Neural cell (in vitro differentiated cells): ENCODE measurements at regions not wholly inside any gene's neighbourhood (a gene's known extent, or its start where the extent isn't known, plus 50 kb on each side); places are given as distances from the start of the nearest gene placed in this dataset.

Source experiments
- EP300 ChIP-seq: fragments of 450-650 bp; conservative IDR thresholded peaks from 2 replicates; pipeline ENCODE4 v1.6.1; 2014; ENCODE audit warnings: antibody characterized with exemption, mild to moderate bottlenecking, moderate library complexity; ENCODE audit not compliant: poor library complexity, severe bottlenecking
- EZH2 ChIP-seq: fragments of 200-600, 300-800 bp; shearing (Covaris generic), sonication (generic); IDR thresholded peaks from 2 replicates; pipeline ENCODE4 v1.6.1; 2014; ENCODE audit warnings: antibody characterized with exemption, low read length, borderline replicate concordance, mild to moderate bottlenecking; ENCODE audit not compliant: insufficient read depth, poor library complexity, severe bottlenecking
- POLR2AphosphoS5 ChIP-seq: IDR thresholded peaks from 2 replicates; pipeline ENCODE4 v1.6.1; 2012
- TAF1 ChIP-seq: IDR thresholded peaks from 2 replicates; pipeline ENCODE4 v1.6.1; 2012; ENCODE audit warnings: low read depth
- TF ChIP-seq, protein P1 (sequence below): fragments of 450-650 bp; IDR thresholded peaks from 2 replicates; pipeline ENCODE4 v1.5.1; 2014; ENCODE audit warnings: antibody characterized with exemption, mild to moderate bottlenecking, moderate library complexity; ENCODE audit not compliant: poor library complexity, severe bottlenecking
- TF ChIP-seq, protein P2 (sequence below): IDR thresholded peaks from 2 replicates; pipeline ENCODE4 v1.6.1; 2012; ENCODE audit warnings: borderline replicate concordance

DNA sequence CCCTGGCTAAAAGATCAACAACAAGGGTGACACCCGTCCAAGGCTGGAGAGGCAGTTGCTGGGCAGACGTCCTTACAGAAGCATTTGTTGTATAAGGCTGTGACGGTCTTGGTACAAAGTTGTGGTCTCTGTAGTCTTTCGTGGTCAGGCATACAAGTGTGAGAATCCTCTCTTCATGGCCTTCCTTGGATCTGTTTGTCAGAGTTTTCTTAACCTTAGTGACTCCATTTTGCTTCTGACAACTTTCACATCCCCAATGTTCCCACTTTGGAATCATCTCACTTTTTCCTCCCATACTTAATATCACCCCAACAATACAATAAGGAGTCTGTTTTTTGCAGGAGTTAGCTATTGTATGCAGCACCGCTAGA is 72.7 kb upstream of the ZCCHC2 start:
- TF ChIP-seq, protein P1, sequence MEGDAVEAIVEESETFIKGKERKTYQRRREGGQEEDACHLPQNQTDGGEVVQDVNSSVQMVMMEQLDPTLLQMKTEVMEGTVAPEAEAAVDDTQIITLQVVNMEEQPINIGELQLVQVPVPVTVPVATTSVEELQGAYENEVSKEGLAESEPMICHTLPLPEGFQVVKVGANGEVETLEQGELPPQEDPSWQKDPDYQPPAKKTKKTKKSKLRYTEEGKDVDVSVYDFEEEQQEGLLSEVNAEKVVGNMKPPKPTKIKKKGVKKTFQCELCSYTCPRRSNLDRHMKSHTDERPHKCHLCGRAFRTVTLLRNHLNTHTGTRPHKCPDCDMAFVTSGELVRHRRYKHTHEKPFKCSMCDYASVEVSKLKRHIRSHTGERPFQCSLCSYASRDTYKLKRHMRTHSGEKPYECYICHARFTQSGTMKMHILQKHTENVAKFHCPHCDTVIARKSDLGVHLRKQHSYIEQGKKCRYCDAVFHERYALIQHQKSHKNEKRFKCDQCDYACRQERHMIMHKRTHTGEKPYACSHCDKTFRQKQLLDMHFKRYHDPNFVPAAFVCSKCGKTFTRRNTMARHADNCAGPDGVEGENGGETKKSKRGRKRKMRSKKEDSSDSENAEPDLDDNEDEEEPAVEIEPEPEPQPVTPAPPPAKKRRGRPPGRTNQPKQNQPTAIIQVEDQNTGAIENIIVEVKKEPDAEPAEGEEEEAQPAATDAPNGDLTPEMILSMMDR: no peak
- no peak for TF ChIP-seq EZH2
- TF ChIP-seq POLR2AphosphoS5: no peak
- TF ChIP-seq EP300: no peak
- TF ChIP-seq TAF1: no peak
- TF ChIP-seq, protein P2, sequence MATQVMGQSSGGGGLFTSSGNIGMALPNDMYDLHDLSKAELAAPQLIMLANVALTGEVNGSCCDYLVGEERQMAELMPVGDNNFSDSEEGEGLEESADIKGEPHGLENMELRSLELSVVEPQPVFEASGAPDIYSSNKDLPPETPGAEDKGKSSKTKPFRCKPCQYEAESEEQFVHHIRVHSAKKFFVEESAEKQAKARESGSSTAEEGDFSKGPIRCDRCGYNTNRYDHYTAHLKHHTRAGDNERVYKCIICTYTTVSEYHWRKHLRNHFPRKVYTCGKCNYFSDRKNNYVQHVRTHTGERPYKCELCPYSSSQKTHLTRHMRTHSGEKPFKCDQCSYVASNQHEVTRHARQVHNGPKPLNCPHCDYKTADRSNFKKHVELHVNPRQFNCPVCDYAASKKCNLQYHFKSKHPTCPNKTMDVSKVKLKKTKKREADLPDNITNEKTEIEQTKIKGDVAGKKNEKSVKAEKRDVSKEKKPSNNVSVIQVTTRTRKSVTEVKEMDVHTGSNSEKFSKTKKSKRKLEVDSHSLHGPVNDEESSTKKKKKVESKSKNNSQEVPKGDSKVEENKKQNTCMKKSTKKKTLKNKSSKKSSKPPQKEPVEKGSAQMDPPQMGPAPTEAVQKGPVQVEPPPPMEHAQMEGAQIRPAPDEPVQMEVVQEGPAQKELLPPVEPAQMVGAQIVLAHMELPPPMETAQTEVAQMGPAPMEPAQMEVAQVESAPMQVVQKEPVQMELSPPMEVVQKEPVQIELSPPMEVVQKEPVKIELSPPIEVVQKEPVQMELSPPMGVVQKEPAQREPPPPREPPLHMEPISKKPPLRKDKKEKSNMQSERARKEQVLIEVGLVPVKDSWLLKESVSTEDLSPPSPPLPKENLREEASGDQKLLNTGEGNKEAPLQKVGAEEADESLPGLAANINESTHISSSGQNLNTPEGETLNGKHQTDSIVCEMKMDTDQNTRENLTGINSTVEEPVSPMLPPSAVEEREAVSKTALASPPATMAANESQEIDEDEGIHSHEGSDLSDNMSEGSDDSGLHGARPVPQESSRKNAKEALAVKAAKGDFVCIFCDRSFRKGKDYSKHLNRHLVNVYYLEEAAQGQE: no peak
